Osteoblast (primary cell): ENCODE measurements at regions not wholly inside any gene's neighbourhood (a gene's known extent, or its start where the extent isn't known, plus 50 kb on each side); places are given as distances from the start of the nearest gene placed in this dataset.

Experiments used
- DNase-seq: peaks from one replicate; pipeline ENCODE4 v3.0.0; 2011; ENCODE audit warnings: low spot score, mixed read lengths; ENCODE audit not compliant: insufficient read length; ENCODE audit errors: missing footprints
- H2AFZ ChIP-seq: 2 replicates; pipeline ENCODE4 v1.6.0; 2011; ENCODE audit warnings: mild to moderate bottlenecking, low read length
- H3K27ac ChIP-seq: 2 replicates; pipeline ENCODE4 v1.5.1; 2011; ENCODE audit warnings: mild to moderate bottlenecking, low read depth, low read length, moderate library complexity
- H3K27me3 ChIP-seq: 2 replicates; pipeline ENCODE4 v1.6.0; 2012; ENCODE audit warnings: mild to moderate bottlenecking, control low read depth, inconsistent platforms, low read length, moderate library complexity; ENCODE audit not compliant: insufficient read depth
- H3K36me3 ChIP-seq: 2 replicates; pipeline ENCODE4 v1.5.1; 2011; ENCODE audit warnings: mild to moderate bottlenecking, low read length, control low read depth, moderate library complexity; ENCODE audit not compliant: insufficient read depth
- H3K4me1 ChIP-seq: 2 replicates; pipeline ENCODE4 v1.5.1; 2011; ENCODE audit warnings: mild to moderate bottlenecking, low read length, control low read depth, moderate library complexity; ENCODE audit not compliant: insufficient read depth
- H3K4me2 ChIP-seq: 2 replicates; pipeline ENCODE4 v1.6.0; 2011; ENCODE audit warnings: mild to moderate bottlenecking, low read length; ENCODE audit not compliant: insufficient read depth
- H3K4me3 ChIP-seq: fragments of 200-600 bp; sonication (generic); 3 replicates; pipeline ENCODE4 v1.5.1; 2012; ENCODE audit warnings: mild to moderate bottlenecking, low read length, inconsistent platforms; ENCODE audit not compliant: insufficient read depth
- H3K79me2 ChIP-seq: 2 replicates; pipeline ENCODE4 v1.6.0; 2012; ENCODE audit warnings: mild to moderate bottlenecking, low read length, control low read depth, inconsistent platforms; ENCODE audit not compliant: insufficient read depth
- H3K9me3 ChIP-seq: 2 replicates; pipeline ENCODE4 v1.5.1; 2011; ENCODE audit warnings: low read depth, low read length, control low read depth
- H4K20me1 ChIP-seq: 2 replicates; pipeline ENCODE4 v1.6.0; 2012; ENCODE audit warnings: mild to moderate bottlenecking, low read length, control low read depth; ENCODE audit not compliant: insufficient read depth
- CTCF ChIP-seq: IDR thresholded peaks from 2 replicates; pipeline ENCODE4 v1.5.1; 2011; ENCODE audit warnings: mild to moderate bottlenecking, low read depth, low read length, moderate library complexity; ENCODE audit errors: extremely low read depth

DNA sequence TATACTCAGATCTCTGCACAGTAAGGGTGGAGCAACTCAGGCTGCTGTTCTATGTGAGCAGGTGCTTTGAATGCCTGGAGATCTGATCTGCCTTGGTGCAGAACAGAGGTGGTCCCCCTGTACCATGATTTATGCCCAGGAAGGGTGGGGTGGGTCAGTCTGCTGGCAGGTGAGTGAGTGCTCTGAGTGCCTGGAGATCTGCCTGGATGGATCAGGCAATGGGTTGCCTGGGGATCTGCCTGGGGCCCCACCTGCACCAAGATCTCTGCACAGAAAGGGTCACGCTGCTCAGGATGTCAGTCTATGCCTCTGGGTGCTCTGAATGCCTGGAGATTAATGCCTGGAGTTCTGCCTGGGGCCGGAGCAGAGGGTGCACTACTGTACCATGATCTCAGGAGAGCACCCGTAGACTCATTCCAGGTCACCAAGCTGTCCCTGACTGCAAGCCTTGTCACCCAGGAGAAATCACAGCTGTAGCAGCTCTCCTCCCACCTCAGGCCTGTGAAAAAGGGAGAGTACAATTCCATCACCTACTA lies 342.9 kb downstream of the GBA3 start:
- H2AFZ ChIP-seq = no peak overlapping the region
- TF ChIP-seq CTCF = no peak
- H3K36me3 ChIP-seq = no peaks in the 10 kb centered on the region
- H3K4me2 ChIP-seq = no peak overlapping the region
- no peaks in the 10 kb centered on the region for H3K27me3 ChIP-seq
- no peak for DNase-seq
- H3K4me1 ChIP-seq = peaks cover 4% of the 10 kb centered on the region
- H3K79me2 ChIP-seq = no peaks in the 10 kb centered on the region
- H3K9me3 ChIP-seq = no peaks in the 10 kb centered on the region
- no peaks in the 10 kb centered on the region for H4K20me1 ChIP-seq
- no peak overlapping the region for H3K4me3 ChIP-seq
- no peak overlapping the region for H3K27ac ChIP-seq

GRCh38 chr4:23034731-23035130 lies 342.0 kb downstream of the GBA3 start:
- peaks cover 3% of the 10 kb centered on the region for H3K4me1 ChIP-seq
- no peaks in the 10 kb centered on the region for H3K9me3 ChIP-seq
- DNase-seq = no peak
- no peak overlapping the region for H2AFZ ChIP-seq
- no peak overlapping the region for H3K27ac ChIP-seq
- no peak for TF ChIP-seq CTCF
- H3K79me2 ChIP-seq = no peaks in the 10 kb centered on the region
- H3K36me3 ChIP-seq = no peaks in the 10 kb centered on the region
- no peaks in the 10 kb centered on the region for H3K27me3 ChIP-seq
- H3K4me2 ChIP-seq = no peak overlapping the region
- no peak overlapping the region for H3K4me3 ChIP-seq
- H4K20me1 ChIP-seq = no peaks in the 10 kb centered on the region

- Histone ChIP-seq H2AFZ (no peak overlapping the region), H3K4me1 (no peaks in the 10 kb centered on the region), H3K27ac (no peak overlapping the region), H3K4me2 (no peak overlapping the region), H4K20me1 (no peaks in the 10 kb centered on the region), H3K27me3 (no peaks in the 10 kb centered on the region), H3K36me3 (no peaks in the 10 kb centered on the region), H3K9me3 (no peaks in the 10 kb centered on the region), H3K79me2 (no peaks in the 10 kb centered on the region), H3K4me3 (no peak overlapping the region)
- DNase-seq = no peak
- no peak for TF ChIP-seq CTCF
Observed at GRCh38 chr4:23033796-23034195, 341.1 kb downstream of the GBA3 start.

- Histone ChIP-seq H3K4me1 (no peaks in the 10 kb centered on the region), H3K36me3 (no peaks in the 10 kb centered on the region), H3K27ac (no peak overlapping the region), H3K27me3 (no peaks in the 10 kb centered on the region), H3K4me2 (no peak overlapping the region), H3K4me3 (no peak overlapping the region), H3K9me3 (no peaks in the 10 kb centered on the region), H3K79me2 (no peaks in the 10 kb centered on the region), H2AFZ (peak overlapping the region; percentile 32), H4K20me1 (no peaks in the 10 kb centered on the region)
- TF ChIP-seq CTCF = no peak
- DNase-seq = no peak
Observed at GRCh38 chr4:23028875-23029274, 336.1 kb downstream of the GBA3 start.
